ENCODE measurements at regions not wholly inside any gene's neighbourhood (a gene's known extent, or its start where the extent isn't known, plus 50 kb on each side); places are given as distances from the start of the nearest gene placed in this dataset.

GRCh38 chr2:53562407-53562806 lies 205.2 kb upstream of the CHAC2 start:
- Mint-ChIP-seq H3K27me3 (peaks cover 0 to 10% of the 10 kb centered on the region in 2 donors), H3K4me1 (ENCODE audit: low read depth in 2 of 2) (no peaks in the 10 kb centered on the region), H3K9me3 (peaks cover 5% of the 10 kb centered on the region), H3K36me3 (peaks cover under 1% of the 10 kb centered on the region), H3K4me3 (no peak overlapping the region), H3K27ac (no peak overlapping the region)
- ATAC-seq (no peak), DNase-seq (ENCODE audit: low spot score) (no peak)

GRCh38 chr2:53561155-53561554 lies 206.4 kb upstream of the CHAC2 start:
- H3K36me3 Mint-ChIP-seq = peaks cover 5% of the 10 kb centered on the region
- DNase-seq (ENCODE audit: low spot score) (no peak), ATAC-seq (no peak)
- peaks cover 8% of the 10 kb centered on the region for H3K9me3 Mint-ChIP-seq
- no peak overlapping the region for H3K27ac Mint-ChIP-seq
- peaks cover 0 to 16% of the 10 kb centered on the region in 2 donors for H3K27me3 Mint-ChIP-seq
- H3K4me3 Mint-ChIP-seq = no peak overlapping the region
- no peaks in the 10 kb centered on the region for H3K4me1 Mint-ChIP-seq (ENCODE audit: low read depth in 2 of 2)

GRCh38 chr2:53559302-53559966 lies 208.2 kb upstream of the CHAC2 start:
- Mint-ChIP-seq H3K36me3 (peaks cover 5% of the 10 kb centered on the region), H3K27ac (no peak overlapping the region), H3K9me3 (peaks cover 8% of the 10 kb centered on the region), H3K27me3 (peaks cover 0 to 16% of the 10 kb centered on the region in 2 donors), H3K4me3 (no peak overlapping the region), H3K4me1 (ENCODE audit: low read depth in 2 of 2) (no peaks in the 10 kb centered on the region)
- ATAC-seq (no peak), DNase-seq (ENCODE audit: low spot score) (no peak)

- Mint-ChIP-seq H3K27ac (no peak overlapping the region), H3K4me1 (ENCODE audit: low read depth in 2 of 2) (no peaks in the 10 kb centered on the region), H3K4me3 (no peak overlapping the region), H3K27me3 (peaks cover 0 to 16% of the 10 kb centered on the region in 2 donors), H3K9me3 (peaks cover 8% of the 10 kb centered on the region), H3K36me3 (peaks cover 5% of the 10 kb centered on the region)
- ATAC-seq (no peak), DNase-seq (ENCODE audit: low spot score) (no peak)
Measured at GRCh38 chr2:53558867-53559266, 208.7 kb upstream of the CHAC2 start.

- Mint-ChIP-seq H3K9me3 (no peaks in the 10 kb centered on the region), H3K4me1 (ENCODE audit: low read depth in 2 of 2) (no peaks in the 10 kb centered on the region), H3K27me3 (no peaks in the 10 kb centered on the region), H3K36me3 (no peaks in the 10 kb centered on the region), H3K27ac (no peak overlapping the region), H3K4me3 (no peak overlapping the region)
- ATAC-seq (no peak), DNase-seq (ENCODE audit: low spot score) (no peak)
Measured at GRCh38 chr2:53549497-53549896, 218.1 kb upstream of the CHAC2 start.

GRCh38 chr2:53545604-53546003 lies 222.0 kb upstream of the CHAC2 start:
- Mint-ChIP-seq H3K27ac (no peak overlapping the region), H3K9me3 (peaks cover 4% of the 10 kb centered on the region), H3K27me3 (no peaks in the 10 kb centered on the region), H3K4me1 (ENCODE audit: low read depth in 2 of 2) (no peaks in the 10 kb centered on the region), H3K36me3 (no peaks in the 10 kb centered on the region), H3K4me3 (no peak overlapping the region)
- ATAC-seq (no peak), DNase-seq (ENCODE audit: low spot score) (no peak)

- no peak overlapping the region for H3K27ac Mint-ChIP-seq
- no peak overlapping the region for H3K4me3 Mint-ChIP-seq
- no peaks in the 10 kb centered on the region for H3K27me3 Mint-ChIP-seq
- H3K9me3 Mint-ChIP-seq = peaks cover 4% of the 10 kb centered on the region
- H3K4me1 Mint-ChIP-seq (ENCODE audit: low read depth in 2 of 2) = no peaks in the 10 kb centered on the region
- H3K36me3 Mint-ChIP-seq = no peaks in the 10 kb centered on the region
- no peak for ATAC-seq
- DNase-seq (ENCODE audit: low spot score) = no peak
Measured at GRCh38 chr2:53544871-53545558, 222.6 kb upstream of the CHAC2 start.

GRCh38 chr2:53543083-53543482 lies 224.5 kb upstream of the CHAC2 start:
- H3K27ac Mint-ChIP-seq = no peak overlapping the region
- no peak overlapping the region for H3K4me3 Mint-ChIP-seq
- peaks cover 10% of the 10 kb centered on the region for H3K9me3 Mint-ChIP-seq
- H3K36me3 Mint-ChIP-seq = no peaks in the 10 kb centered on the region
- ATAC-seq (no peak), DNase-seq (ENCODE audit: low spot score) (no peak)
- peaks cover 0 to 7% of the 10 kb centered on the region in 2 donors for H3K27me3 Mint-ChIP-seq
- no peaks in the 10 kb centered on the region for H3K4me1 Mint-ChIP-seq (ENCODE audit: low read depth in 2 of 2)

GRCh38 chr2:53536583-53537361 lies 230.8 kb upstream of the CHAC2 start:
- H3K4me1 Mint-ChIP-seq (ENCODE audit: low read depth in 2 of 2) = no peaks in the 10 kb centered on the region
- ATAC-seq = no peak
- H3K27me3 Mint-ChIP-seq = peaks cover 0 to 19% of the 10 kb centered on the region in 2 donors
- peaks cover 21% of the 10 kb centered on the region for H3K9me3 Mint-ChIP-seq
- H3K27ac Mint-ChIP-seq = no peak overlapping the region
- H3K4me3 Mint-ChIP-seq = no peak overlapping the region
- H3K36me3 Mint-ChIP-seq = peaks cover 4% of the 10 kb centered on the region
- no peak for DNase-seq (ENCODE audit: low spot score)

- no peak overlapping the region for H3K27ac Mint-ChIP-seq
- H3K36me3 Mint-ChIP-seq = peaks cover 4% of the 10 kb centered on the region
Measured at GRCh38 chr2:53535234-53535840, 232.3 kb upstream of the CHAC2 start.

GRCh38 chr2:53530126-53530525 lies 237.5 kb upstream of the CHAC2 start:
- no peaks in the 10 kb centered on the region for H3K4me1 Mint-ChIP-seq (ENCODE audit: low read depth in 2 of 2)
- H3K36me3 Mint-ChIP-seq = peaks cover 8% of the 10 kb centered on the region
- DNase-seq (ENCODE audit: low spot score) (no peak), ATAC-seq (no peak)
- no peak overlapping the region for H3K4me3 Mint-ChIP-seq
- H3K9me3 Mint-ChIP-seq = peaks cover 11% of the 10 kb centered on the region
- no peak overlapping the region for H3K27ac Mint-ChIP-seq
- peaks cover 0 to 8% of the 10 kb centered on the region in 2 donors for H3K27me3 Mint-ChIP-seq

More at GRCh38 chr2:53535234-53535840, 232.3 kb upstream of the CHAC2 start:
- DNase-seq (ENCODE audit: low spot score) (no peak), ATAC-seq (no peak)
- no peaks in the 10 kb centered on the region for H3K4me1 Mint-ChIP-seq (ENCODE audit: low read depth in 2 of 2)
- peaks cover 0 to 19% of the 10 kb centered on the region in 2 donors for H3K27me3 Mint-ChIP-seq
- H3K9me3 Mint-ChIP-seq = peaks cover 18% of the 10 kb centered on the region
- H3K4me3 Mint-ChIP-seq = no peak overlapping the region

- peaks cover 0 to 8% of the 10 kb centered on the region in 2 donors for H3K27me3 Mint-ChIP-seq
- ATAC-seq = no peak
- DNase-seq (ENCODE audit: low spot score) = no peak
- peaks cover 8% of the 10 kb centered on the region for H3K9me3 Mint-ChIP-seq
- peaks cover 8% of the 10 kb centered on the region for H3K36me3 Mint-ChIP-seq
- no peak overlapping the region for H3K27ac Mint-ChIP-seq
- no peak overlapping the region for H3K4me3 Mint-ChIP-seq
- no peaks in the 10 kb centered on the region for H3K4me1 Mint-ChIP-seq (ENCODE audit: low read depth in 2 of 2)
Measured at GRCh38 chr2:53527056-53527455, 240.5 kb upstream of the CHAC2 start.

- Mint-ChIP-seq H3K27me3 (no peaks in the 10 kb centered on the region), H3K36me3 (no peaks in the 10 kb centered on the region), H3K9me3 (no peaks in the 10 kb centered on the region), H3K4me3 (no peak overlapping the region), H3K27ac (no peak overlapping the region), H3K4me1 (ENCODE audit: low read depth in 2 of 2) (no peaks in the 10 kb centered on the region)
- DNase-seq (ENCODE audit: low spot score) (no peak), ATAC-seq (no peak)
Measured at GRCh38 chr2:53519918-53520841, 247.4 kb upstream of the CHAC2 start.

Data from natural killer cell treated with Interleukin-12 subunit alpha and Interleukin-12 subunit beta and Interleukin-15 and Interleukin-18, amount 100 ng/mL, for 72 hours (primary cell).